GM18498 (cell line): ENCODE measurements at regions not wholly inside any gene's neighbourhood (a gene's known extent, or its start where the extent isn't known, plus 50 kb on each side); places are given as distances from the start of the nearest gene placed in this dataset.

Source experiments
- ATAC-seq: cut with Tn5 transposase; IDR thresholded peaks from one replicate; pipeline ENCODE4 v1.9.1; 2021; ENCODE audit warnings: mild to moderate bottlenecking, moderate library complexity; ENCODE audit not compliant: unreplicated experiment

GRCh38 chr19:30293051-30293785 is 79.0 kb upstream of the ZNF536 start:
- ATAC-seq: no peak

- no peak for ATAC-seq
Measured at GRCh38 chr19:30297969-30298368, 74.2 kb upstream of the ZNF536 start.

- ATAC-seq: no peak
Measured at GRCh38 chr19:30303131-30303654, 69.0 kb upstream of the ZNF536 start.

- no peak for ATAC-seq
Measured at GRCh38 chr19:30304540-30304939, 67.6 kb upstream of the ZNF536 start.

- ATAC-seq: no peak
Measured at GRCh38 chr19:30305346-30306060, 66.7 kb upstream of the ZNF536 start.

- ATAC-seq: no peak
Measured at GRCh38 chr19:30307191-30307974, 64.8 kb upstream of the ZNF536 start.

GRCh38 chr19:30309176-30309575 is 63.0 kb upstream of the ZNF536 start:
- ATAC-seq: no peak

GRCh38 chr19:30309905-30310601 is 62.1 kb upstream of the ZNF536 start:
- ATAC-seq: no peak

- no peak for ATAC-seq
Measured at GRCh38 chr19:30310602-30311263, 61.5 kb upstream of the ZNF536 start.

- ATAC-seq: no peak
Measured at GRCh38 chr19:30311911-30312310, 60.3 kb upstream of the ZNF536 start.

GRCh38 chr19:30312582-30313352 is 59.4 kb upstream of the ZNF536 start:
- ATAC-seq: no peak

GRCh38 chr19:30313353-30313750 is 58.8 kb upstream of the ZNF536 start:
- ATAC-seq: no peak

- ATAC-seq: no peak
Measured at GRCh38 chr19:30314056-30314804, 58.0 kb upstream of the ZNF536 start.

- no peak for ATAC-seq
Measured at GRCh38 chr19:30314805-30315155, 57.4 kb upstream of the ZNF536 start.

- ATAC-seq: no peak
Measured at GRCh38 chr19:30315159-30315558, 57.0 kb upstream of the ZNF536 start.

- ATAC-seq: no peak
Measured at GRCh38 chr19:30316000-30316491, 56.1 kb upstream of the ZNF536 start.

- ATAC-seq: no peak
Measured at GRCh38 chr19:30316560-30317106, 55.6 kb upstream of the ZNF536 start.

- no peak for ATAC-seq
Measured at GRCh38 chr19:30317403-30317802, 54.8 kb upstream of the ZNF536 start.
